Activated CD4-positive, alpha-beta T cell treated with anti-CD3 and anti-CD28 coated beads, Interleukin-2, amount 50 U/mL, for 48 hours (primary cell): ENCODE measurements at regions not wholly inside any gene's neighbourhood (a gene's known extent, or its start where the extent isn't known, plus 50 kb on each side); places are given as distances from the start of the nearest gene placed in this dataset.

ENCODE experiments used
- DNase-seq, 2 experiments: peaks; one replicate each; pipeline ENCODE4 v3.0.0-alpha.2; 2020

GRCh38 chr7:98679741-98680140 is 62.7 kb downstream of the NPTX2 start:
- DNase-seq: no peak

GRCh38 chr7:98681511-98681910 is 64.4 kb downstream of the NPTX2 start:
- no peak for DNase-seq

GRCh38 chr7:98681951-98682350 is 64.9 kb downstream of the NPTX2 start:
- no peak for DNase-seq

GRCh38 chr7:98683514-98683913 is 66.4 kb downstream of the NPTX2 start:
- DNase-seq: no peak

- DNase-seq: no peak
These were observed 68.5 kb downstream of the NPTX2 start for GRCh38 chr7:98685541-98685940.

GRCh38 chr7:98686466-98687080 is 69.5 kb downstream of the NPTX2 start:
- no peak for DNase-seq

GRCh38 chr7:98687111-98687751 is 70.1 kb downstream of the NPTX2 start:
- no peak for DNase-seq

- DNase-seq: no peak
These were observed 74.5 kb downstream of the NPTX2 start for GRCh38 chr7:98691619-98692018.

- no peak for DNase-seq
These were observed 80.0 kb downstream of the NPTX2 start for GRCh38 chr7:98697083-98697482.

- DNase-seq: no peak
These were observed 80.6 kb downstream of the NPTX2 start for GRCh38 chr7:98697485-98698240.

- no peak for DNase-seq
These were observed 81.9 kb downstream of the NPTX2 start for GRCh38 chr7:98698976-98699375.

GRCh38 chr7:98700533-98700932 is 83.4 kb downstream of the NPTX2 start:
- no peak for DNase-seq

- DNase-seq: no peak
These were observed 84.3 kb downstream of the NPTX2 start for GRCh38 chr7:98701372-98701771.

GRCh38 chr7:98702021-98702420 is 84.9 kb downstream of the NPTX2 start:
- no peak for DNase-seq

- DNase-seq: no peak
These were observed 86.8 kb downstream of the NPTX2 start for GRCh38 chr7:98703916-98704315.

- DNase-seq: no peak
These were observed 88.5 kb downstream of the NPTX2 start for GRCh38 chr7:98705626-98706025.

- no peak for DNase-seq
These were observed 90.0 kb downstream of the NPTX2 start for GRCh38 chr7:98707076-98707475.

GRCh38 chr7:98711945-98712344 is 94.9 kb downstream of the NPTX2 start:
- no peak for DNase-seq

GRCh38 chr7:98713165-98713810 is 96.2 kb downstream of the NPTX2 start:
- no peak for DNase-seq

GRCh38 chr7:98719396-98719795 is 102.3 kb downstream of the NPTX2 start:
- no peak for DNase-seq

- no peak for DNase-seq
These were observed 105.3 kb downstream of the NPTX2 start for GRCh38 chr7:98722402-98722801.

- no peak for DNase-seq
These were observed 107.5 kb downstream of the NPTX2 start for GRCh38 chr7:98724591-98724990.

GRCh38 chr7:98727146-98727709 is 110.1 kb downstream of the NPTX2 start:
- DNase-seq: no peak
